NB4 (cell line): ENCODE measurements at regions not wholly inside any gene's neighbourhood (a gene's known extent, or its start where the extent isn't known, plus 50 kb on each side); places are given as distances from the start of the nearest gene placed in this dataset.
A peak's percentile ranks its signal among the peaks of the same experiment; 100 is the strongest.

ENCODE experiments used
- DNase-seq: peaks from one replicate; pipeline ENCODE4 v3.0.0; 2010; ENCODE audit warnings: low read depth
- H3K4me3 ChIP-seq: one replicate; pipeline ENCODE4 v1.5.1; 2011; ENCODE audit warnings: mild to moderate bottlenecking, low read depth, low read length, moderate library complexity
- MYC ChIP-seq: IDR thresholded peaks from 2 replicates; pipeline ENCODE4 v1.6.1; 2011; ENCODE audit warnings: low read depth, low read length
- POLR2A ChIP-seq: IDR thresholded peaks from 2 replicates; pipeline ENCODE4 v1.6.1; 2011; ENCODE audit warnings: mild to moderate bottlenecking; ENCODE audit not compliant: insufficient read length; ENCODE audit errors: extremely low read depth
- TF ChIP-seq, protein P1 (sequence below): IDR thresholded peaks from one replicate; pipeline ENCODE4 v1.5.1; 2012; ENCODE audit warnings: low read depth, low read length
- TF ChIP-seq, protein P2 (sequence below): IDR thresholded peaks from 2 replicates; pipeline ENCODE4 v1.6.1; 2011; ENCODE audit warnings: low read depth, low read length

DNA sequence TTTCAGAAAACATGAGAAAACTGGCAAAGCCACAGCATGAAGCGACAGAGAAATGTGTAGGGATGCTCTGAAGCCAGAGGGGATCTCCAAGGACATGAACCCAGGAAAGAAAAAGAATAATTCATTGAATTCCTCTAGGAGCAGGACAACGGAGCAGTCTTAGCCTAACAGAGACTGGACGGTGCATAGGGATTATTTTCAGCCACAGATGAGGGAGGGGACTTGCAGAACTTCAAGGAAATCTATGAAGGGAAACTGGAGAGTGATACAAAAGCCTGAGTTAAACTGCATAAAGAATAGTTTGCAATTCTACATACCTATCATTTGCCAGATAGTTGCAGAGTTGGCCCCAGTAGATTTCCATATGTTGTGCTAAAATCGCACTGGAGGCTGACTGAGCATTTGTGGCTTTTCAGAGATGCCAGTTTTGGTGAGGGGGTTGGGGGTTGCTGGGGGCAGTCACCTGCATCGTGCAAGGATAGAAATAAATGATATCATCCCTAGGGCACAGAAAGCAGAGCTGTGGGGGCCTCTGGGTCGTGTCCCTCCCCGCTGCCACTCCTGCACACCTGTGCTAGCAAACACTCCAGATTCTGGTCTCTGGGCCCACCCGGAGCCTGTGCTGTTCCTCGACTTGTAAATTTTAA lies 443.2 kb upstream of the JARID2 start:
- DNase-seq, result no peak
- H3K4me3 ChIP-seq, result no peak overlapping the region
- TF ChIP-seq, protein P1, sequence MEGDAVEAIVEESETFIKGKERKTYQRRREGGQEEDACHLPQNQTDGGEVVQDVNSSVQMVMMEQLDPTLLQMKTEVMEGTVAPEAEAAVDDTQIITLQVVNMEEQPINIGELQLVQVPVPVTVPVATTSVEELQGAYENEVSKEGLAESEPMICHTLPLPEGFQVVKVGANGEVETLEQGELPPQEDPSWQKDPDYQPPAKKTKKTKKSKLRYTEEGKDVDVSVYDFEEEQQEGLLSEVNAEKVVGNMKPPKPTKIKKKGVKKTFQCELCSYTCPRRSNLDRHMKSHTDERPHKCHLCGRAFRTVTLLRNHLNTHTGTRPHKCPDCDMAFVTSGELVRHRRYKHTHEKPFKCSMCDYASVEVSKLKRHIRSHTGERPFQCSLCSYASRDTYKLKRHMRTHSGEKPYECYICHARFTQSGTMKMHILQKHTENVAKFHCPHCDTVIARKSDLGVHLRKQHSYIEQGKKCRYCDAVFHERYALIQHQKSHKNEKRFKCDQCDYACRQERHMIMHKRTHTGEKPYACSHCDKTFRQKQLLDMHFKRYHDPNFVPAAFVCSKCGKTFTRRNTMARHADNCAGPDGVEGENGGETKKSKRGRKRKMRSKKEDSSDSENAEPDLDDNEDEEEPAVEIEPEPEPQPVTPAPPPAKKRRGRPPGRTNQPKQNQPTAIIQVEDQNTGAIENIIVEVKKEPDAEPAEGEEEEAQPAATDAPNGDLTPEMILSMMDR, result no peak
- TF ChIP-seq, protein P2, sequence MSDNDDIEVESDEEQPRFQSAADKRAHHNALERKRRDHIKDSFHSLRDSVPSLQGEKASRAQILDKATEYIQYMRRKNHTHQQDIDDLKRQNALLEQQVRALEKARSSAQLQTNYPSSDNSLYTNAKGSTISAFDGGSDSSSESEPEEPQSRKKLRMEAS, result no peak
- TF ChIP-seq POLR2A (no peak), MYC (no peak)

DNA sequence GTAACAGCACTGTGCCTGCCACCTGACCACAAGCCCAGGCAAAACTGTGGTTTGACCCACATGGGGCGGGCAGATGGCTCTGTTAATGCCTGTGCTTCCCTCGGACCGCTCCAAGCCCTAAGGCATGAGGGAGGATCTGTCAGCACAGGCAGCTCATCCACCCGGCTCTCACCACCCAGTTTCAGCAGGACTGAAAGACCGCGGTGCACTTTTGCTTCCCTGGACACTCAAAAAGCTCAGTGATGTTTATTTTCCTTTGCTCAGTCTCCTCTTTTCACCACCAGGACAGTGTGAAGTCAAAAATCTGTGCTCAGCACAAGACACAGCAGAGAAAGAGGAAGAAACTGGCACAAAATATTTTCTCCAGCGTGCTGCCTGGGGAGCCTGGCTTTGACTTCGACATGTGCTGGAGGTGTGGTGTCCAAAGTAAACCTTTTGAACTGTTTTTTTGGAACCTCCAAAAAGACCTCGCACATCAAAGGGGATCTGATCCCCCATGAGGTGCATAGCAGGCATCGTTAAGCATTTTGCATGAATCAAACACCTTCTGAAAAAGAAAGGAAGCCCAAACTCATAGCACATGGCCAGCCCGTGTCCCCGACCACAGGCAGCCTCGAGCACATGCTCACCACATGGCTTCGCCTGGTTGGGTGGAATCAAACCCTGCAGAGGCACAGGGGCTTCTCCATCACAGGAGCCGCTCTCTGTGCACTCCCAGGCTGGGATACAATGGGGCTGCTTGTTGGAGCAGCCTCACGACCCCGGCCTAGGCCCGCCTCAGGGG lies 441.7 kb upstream of the JARID2 start:
- TF ChIP-seq, protein P2, result peak; percentile 87
- no peak for TF ChIP-seq MYC
- no peak for DNase-seq
- no peak overlapping the region for H3K4me3 ChIP-seq

DNA sequence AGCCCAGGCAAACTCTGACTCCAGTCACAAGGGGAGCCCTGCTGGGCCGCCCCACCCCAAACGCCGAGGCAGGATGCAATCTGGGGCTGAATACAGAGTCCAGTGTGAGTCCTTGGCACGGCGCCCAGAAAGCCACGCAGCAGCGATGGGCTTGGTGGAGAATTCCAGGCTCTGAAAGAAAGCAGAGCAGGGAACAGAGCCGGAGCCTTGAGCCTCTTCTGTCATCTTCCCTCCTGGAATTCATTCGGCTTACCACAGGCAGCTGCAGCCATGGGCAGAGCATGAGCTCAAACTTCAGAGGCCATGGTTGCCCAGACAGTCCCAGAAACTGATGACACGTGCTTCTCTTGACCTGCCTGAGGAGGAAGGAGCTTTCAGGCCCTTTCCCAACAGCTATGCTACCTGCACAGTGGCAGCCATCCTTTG lies 441.1 kb upstream of the JARID2 start:
- no peak for DNase-seq
- TF ChIP-seq, protein P1, result no peak
- no peak for TF ChIP-seq POLR2A
- TF ChIP-seq MYC, result no peak
- TF ChIP-seq, protein P2, result no peak
- H3K4me3 ChIP-seq, result no peak overlapping the region

DNA sequence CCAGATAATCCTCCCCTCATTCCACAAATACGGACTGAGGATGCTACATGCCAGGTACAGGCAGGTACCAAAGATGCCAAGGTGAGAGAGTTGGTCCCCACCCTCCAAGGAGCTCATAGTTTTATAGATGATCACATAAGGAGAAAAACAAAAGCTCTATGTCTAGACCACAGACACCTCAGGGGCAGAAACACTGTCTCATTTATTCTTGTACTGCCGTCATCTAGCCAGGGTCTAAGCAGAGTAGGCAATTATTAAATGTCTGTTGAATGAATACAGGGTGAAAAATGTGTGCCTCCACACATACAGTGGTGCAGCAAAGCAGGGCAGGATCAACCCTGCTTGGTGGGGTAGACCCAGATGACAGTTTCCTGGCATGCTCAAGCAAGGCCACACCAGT lies 439.8 kb upstream of the JARID2 start:
- H3K4me3 ChIP-seq, result no peak overlapping the region
- no peak for TF ChIP-seq MYC
- TF ChIP-seq, protein P1, result no peak
- DNase-seq, result no peak

DNA sequence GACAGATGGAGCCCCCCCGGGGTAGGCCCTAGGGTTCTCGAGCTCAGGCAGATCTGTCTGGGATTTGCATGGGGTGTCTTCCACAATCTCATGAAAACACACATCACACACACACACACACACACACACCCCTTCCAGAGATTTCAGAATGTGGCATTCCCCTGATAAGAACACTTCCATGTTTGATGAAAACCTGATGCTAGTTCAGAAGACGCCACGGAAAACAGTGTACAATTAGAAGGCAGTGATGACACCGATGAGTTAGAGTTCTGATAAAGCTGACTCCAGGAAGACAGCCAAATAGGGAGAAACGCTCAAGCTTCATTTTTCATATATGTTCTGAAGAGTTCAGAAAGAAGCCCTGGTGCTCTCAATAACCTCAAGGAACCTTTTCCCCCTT lies 438.7 kb upstream of the JARID2 start:
- DNase-seq, result no peak
- H3K4me3 ChIP-seq, result no peak overlapping the region
- TF ChIP-seq, protein P2, result no peak
- no peak for TF ChIP-seq MYC
- TF ChIP-seq, protein P1, result no peak
- TF ChIP-seq POLR2A, result no peak

DNA sequence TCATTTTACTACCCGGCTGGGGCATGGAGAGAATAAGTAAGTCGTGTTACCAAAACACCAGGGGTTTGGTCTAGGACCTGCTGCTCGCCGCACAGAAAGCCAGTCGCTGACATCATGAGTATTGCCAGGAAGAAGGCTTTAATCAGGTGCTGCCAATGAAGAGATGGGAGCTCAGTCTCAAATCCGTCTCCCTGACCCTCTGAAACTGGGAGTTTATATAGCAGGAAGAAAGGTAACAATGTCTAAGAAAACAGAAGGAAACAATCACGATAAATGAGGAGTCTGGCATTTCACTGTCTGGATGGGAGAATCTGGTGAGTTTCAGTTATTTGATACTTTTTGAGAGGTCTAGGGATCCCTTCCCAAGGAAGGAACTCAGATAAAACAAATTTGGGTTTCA lies 437.9 kb upstream of the JARID2 start:
- H3K4me3 ChIP-seq, result no peak overlapping the region
- no peak for DNase-seq
- no peak for TF ChIP-seq MYC
- TF ChIP-seq POLR2A, result no peak
- TF ChIP-seq, protein P2, result no peak
- TF ChIP-seq, protein P1, result no peak
